IMR-90 (cell line): ENCODE measurements at regions not wholly inside any gene's neighbourhood (a gene's known extent, or its start where the extent isn't known, plus 50 kb on each side); places are given as distances from the start of the nearest gene placed in this dataset.
A peak's percentile ranks its signal among the peaks of the same experiment; 100 is the strongest.

Experiments
- ATAC-seq: fragments of 200-7000 bp; cut with Tn5 transposase; 2 replicates; pipeline ENCODE4 v1.9.1; 2020; ENCODE audit warnings: low read depth, mild to moderate bottlenecking, moderate library complexity
- BruUV-seq: library from RNA; stranded (reverse); fragments of 400-500 nt; replicated peaks from 2 replicates; lab custom pipeline; 2021; lab: Mats Ljungman, UMichigan
- CTCF ChIA-PET: fragments of 300-600 bp; formaldehyde crosslinking; extraction: SDS; loops from one replicate; lab custom pipeline; 2021; ENCODE audit warnings: antibody characterized with exemption; lab: Yijun Ruan, JAX
- POLR2A ChIA-PET: fragments of 300-600 bp; sonication (Branson Sonifier 250); formaldehyde crosslinking; loops from one replicate; lab custom pipeline; 2022; ENCODE audit warnings: antibody characterized with exemption; ENCODE audit not compliant: unreplicated experiment; lab: Charles Lee
- DNase-seq: peaks from one replicate; pipeline ENCODE4 v3.0.0; 2013
- H2AFZ ChIP-seq: replicated peaks from 2 replicates; pipeline ENCODE3; 2013; ENCODE audit warnings: low read length, mild to moderate bottlenecking; ENCODE audit not compliant: poor library complexity
- H2AK5ac ChIP-seq: 2 replicates; pipeline ENCODE4 v1.6.1; 2013; ENCODE audit warnings: low read depth, low read length, inconsistent platforms
- H2AK9ac ChIP-seq: replicated peaks from 2 replicates; pipeline ENCODE3; 2013; ENCODE audit warnings: mild to moderate bottlenecking, low read depth, low read length, moderate library complexity; ENCODE audit not compliant: poor library complexity
- H2BK120ac ChIP-seq: 2 replicates; pipeline ENCODE4 v1.6.1; 2013; ENCODE audit warnings: low read depth, low read length, inconsistent platforms
- H2BK15ac ChIP-seq: 3 replicates; pipeline ENCODE4 v1.6.1; 2013; ENCODE audit warnings: low read depth, low read length, inconsistent platforms
- H2BK20ac ChIP-seq: 2 replicates; pipeline ENCODE4 v1.6.1; 2013; ENCODE audit warnings: low read depth, mild to moderate bottlenecking, inconsistent platforms, low read length, moderate library complexity
- H2BK5ac ChIP-seq: 2 replicates; pipeline ENCODE4 v1.6.1; 2013; ENCODE audit warnings: mild to moderate bottlenecking, low read depth, low read length, inconsistent platforms; ENCODE audit not compliant: poor library complexity, severe bottlenecking
- H3K14ac ChIP-seq: replicated peaks from 2 replicates; pipeline ENCODE4 v1.6.1; 2013; ENCODE audit warnings: low read depth, low read length, inconsistent platforms
- H3K18ac ChIP-seq: 2 replicates; pipeline ENCODE4 v1.6.1; 2013; ENCODE audit warnings: low read depth, low read length, control low read depth
- H3K23ac ChIP-seq: 2 replicates; pipeline ENCODE4 v1.6.1; 2013; ENCODE audit warnings: low read depth, low read length, inconsistent platforms
- H3K27ac ChIP-seq: 2 replicates; pipeline ENCODE4 v1.5.1; 2013; ENCODE audit warnings: mild to moderate bottlenecking, control low read depth, low read length; ENCODE audit not compliant: insufficient read depth
- H3K27me3 ChIP-seq: 2 replicates; pipeline ENCODE4 v1.6.1; 2013; ENCODE audit warnings: low read length; ENCODE audit not compliant: control insufficient read depth, insufficient read depth
- H3K36me3 ChIP-seq: 2 replicates; pipeline ENCODE4 v1.6.1; 2013; ENCODE audit warnings: low read length, mixed read lengths; ENCODE audit not compliant: control insufficient read depth, insufficient read depth
- H3K4ac ChIP-seq: 2 replicates; pipeline ENCODE4 v1.6.1; 2013; ENCODE audit warnings: low read depth, low read length, inconsistent platforms
- H3K4me1 ChIP-seq: 2 replicates; pipeline ENCODE4 v1.6.1; 2013; ENCODE audit warnings: low read length, mixed read lengths; ENCODE audit not compliant: control insufficient read depth, insufficient read depth
- H3K4me2 ChIP-seq: 2 replicates; pipeline ENCODE4 v1.6.1; 2013; ENCODE audit warnings: low read depth, mild to moderate bottlenecking, control low read depth, low read length, moderate library complexity
- H3K4me3 ChIP-seq: 2 replicates; pipeline ENCODE4 v1.5.1; 2013; ENCODE audit warnings: low read depth, mild to moderate bottlenecking, control low read depth, low read length, moderate library complexity; ENCODE audit not compliant: insufficient read depth
- H3K56ac ChIP-seq: 2 replicates; pipeline ENCODE4 v1.6.1; 2013; ENCODE audit warnings: low read length, inconsistent platforms; ENCODE audit not compliant: insufficient read depth; ENCODE audit errors: extremely low read depth
- H3K79me1 ChIP-seq, 2 experiments: 2 replicates each; pipeline ENCODE4 v1.6.1; 2013; ENCODE audit warnings: low read length in 2 of 2, inconsistent platforms in 1 of 2, low read depth in 1 of 2
- H3K9ac ChIP-seq: 2 replicates; pipeline ENCODE4 v1.6.1; 2013; ENCODE audit warnings: low read depth, low read length, control low read depth
- H3K9me1 ChIP-seq: 2 replicates; pipeline ENCODE4 v1.6.1; 2013; ENCODE audit warnings: low read length, inconsistent platforms; ENCODE audit not compliant: insufficient read depth
- H3K9me3 ChIP-seq: 2 replicates; pipeline ENCODE4 v1.6.1; 2013; ENCODE audit warnings: low read length; ENCODE audit not compliant: control insufficient read depth, insufficient read depth
- H4K20me1 ChIP-seq: 2 replicates; pipeline ENCODE4 v1.6.1; 2013; ENCODE audit warnings: low read length, inconsistent platforms; ENCODE audit not compliant: insufficient read depth
- H4K5ac ChIP-seq: 2 replicates; pipeline ENCODE4 v1.6.1; 2013; ENCODE audit warnings: mild to moderate bottlenecking, low read depth, low read length, control low read depth
- H4K8ac ChIP-seq, 2 experiments: 2 replicates each; pipeline ENCODE4 v1.6.1; 2013; ENCODE audit warnings: low read depth in 2 of 2, low read length in 2 of 2, control low read depth in 1 of 2, inconsistent platforms in 1 of 2
- H4K91ac ChIP-seq: 2 replicates; pipeline ENCODE4 v1.6.1; 2013; ENCODE audit warnings: low read depth, low read length, inconsistent platforms; ENCODE audit not compliant: insufficient read depth
- CHD1 ChIP-seq: IDR thresholded peaks from 2 replicates; pipeline ENCODE4 v1.6.1; 2012; ENCODE audit warnings: low read depth, low read length, improper control_type of control experiment
- MAFK ChIP-seq: IDR thresholded peaks from 2 replicates; pipeline ENCODE4 v1.6.1; 2012; ENCODE audit warnings: low read depth, low read length, improper control_type of control experiment
- WGBS, 2 experiments: methylation state at CpG; one replicate each; pipeline versions ENCODE4 v1.1.5 to v1.1.7; 2013; ENCODE audit warnings: missing lambda C conversion rate in 2 of 2; ENCODE audit not compliant: insufficient read length in 1 of 2; ENCODE audit errors: extremely low coverage in 2 of 2; 5-methylcytosine and 5-hydroxymethylcytosine counted together
- dilution Hi-C: fragments of 300-500 bp; cut with HindIII; formaldehyde crosslinking; loops from one replicate; pipeline ENCODE4 v1.14.3; 2018; ENCODE audit warnings: low sequenced_read_pairs; ENCODE audit not compliant: unreplicated experiment
- in situ Hi-C: fragments of 300-500 bp; cut with MboI; formaldehyde crosslinking; loops from 3 replicates; pipeline ENCODE4 v1.14.3; 2019; ENCODE audit warnings: low sequenced_read_pairs, inconsistent platforms, mixed read lengths
- intact Hi-C: fragments of 100-400 bp; cut with micrococcal nuclease; formaldehyde crosslinking; loops from 2 replicates; pipeline ENCODE4 v1.10.0; 2022

- Histone ChIP-seq H3K18ac (no peak overlapping the region), H3K79me1 (no peaks in the 10 kb centered on the region), H4K91ac (no peak overlapping the region), H2BK20ac (no peak overlapping the region), H2AK5ac (no peak overlapping the region), H3K27ac (no peak overlapping the region), H3K23ac (no peak overlapping the region), H3K9ac (no peak overlapping the region), H2BK5ac (no peak overlapping the region), H2BK120ac (no peak overlapping the region), H3K4me3 (no peak overlapping the region), H4K20me1 (no peaks in the 10 kb centered on the region), H3K56ac (no peak overlapping the region), H3K27me3 (no peaks in the 10 kb centered on the region), H2AFZ (no peak overlapping the region), H3K9me1 (no peaks in the 10 kb centered on the region), H2AK9ac (no peak overlapping the region), H2BK15ac (no peak overlapping the region), H3K4me1 (no peaks in the 10 kb centered on the region; the same call in 1 of the 2 replicates), H3K9me3 (no peaks in the 10 kb centered on the region), H3K36me3 (no peaks in the 10 kb centered on the region), H3K14ac (no peak overlapping the region), H3K4me2 (no peak overlapping the region), H3K4ac (no peak overlapping the region), H4K5ac (no peak overlapping the region), H4K8ac (no peak overlapping the region)
- POLR2A ChIA-PET = no interaction called here
- CTCF ChIA-PET = no interaction called here
- ATAC-seq = no peak
- 0 out of 2 replicates have a peak, but pooled peaks have one; percentile 13 for TF ChIP-seq MAFK
- no peak for TF ChIP-seq CHD1
- no CpG with 5 or more reads among the region's 1 CpG for WGBS, 2 experiments
- intact Hi-C loops = loop anchor here (10.0 kb wide), 1 partner anchor 774 kb away; no protein-coding TSS in a partner anchor
- in situ Hi-C loops = loop anchor here (10.0 kb wide), 1 partner anchor 1334 kb away; no protein-coding TSS in a partner anchor
- BruUV-seq = no TSS peak
- no peak for DNase-seq
- dilution Hi-C loops = no loop called here
Measured at GRCh38 chr3:178389258-178389657, 147.0 kb upstream of the KCNMB2 start.
